Breast epithelium (tissue), 3 donors: ENCODE measurements at regions not wholly inside any gene's neighbourhood (a gene's known extent, or its start where the extent isn't known, plus 50 kb on each side); places are given as distances from the start of the nearest gene placed in this dataset.

Experiments used
- CTCF ChIP-seq, 3 donors: fragments of 450-650 bp; IDR thresholded peaks; one replicate each; pipeline ENCODE4 v1.5.1; 2016 to 2017; ENCODE audit warnings: antibody characterized with exemption in 3 of 3, mild to moderate bottlenecking in 3 of 3, moderate library complexity in 3 of 3
- POLR2A ChIP-seq: fragments of 450-650 bp; IDR thresholded peaks from one replicate; pipeline ENCODE4 v1.6.1; 2016; ENCODE audit warnings: antibody characterized with exemption, mild to moderate bottlenecking, moderate library complexity

- no peak for TF ChIP-seq CTCF (IDR thresholded peaks at IDR 0.05)
- TF ChIP-seq POLR2A, result no peak
Measured at GRCh38 chr5:107099506-107099905, 571.2 kb downstream of the EFNA5 start.
